GM21786 (cell line): ENCODE measurements at regions not wholly inside any gene's neighbourhood (a gene's known extent, or its start where the extent isn't known, plus 50 kb on each side); places are given as distances from the start of the nearest gene placed in this dataset.
"Not testable (repeated sequence)": the region's sequence is repeated elsewhere in the genome, so short reads cannot be mapped to it uniquely, and the experiment has no call there.

Source experiments
- ATAC-seq: cut with Tn5 transposase; IDR thresholded peaks from one replicate; pipeline ENCODE4 v1.9.1; 2021; ENCODE audit not compliant: unreplicated experiment

DNA sequence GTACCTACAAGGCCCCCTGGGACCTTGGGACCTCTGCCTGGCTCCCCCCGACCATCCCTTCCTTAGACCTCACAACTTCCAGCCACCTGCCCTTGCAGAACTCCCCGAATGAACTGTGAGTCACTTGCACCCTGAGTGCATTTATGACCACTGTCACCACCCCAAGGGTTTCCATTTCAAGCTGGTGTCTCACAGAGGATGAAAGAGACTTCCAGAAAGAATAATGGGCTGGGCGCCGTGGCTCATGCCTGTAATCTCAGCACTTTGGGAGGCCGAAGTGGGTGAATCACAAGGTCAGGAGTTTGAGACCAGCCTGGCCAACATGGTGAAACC, 124.5 kb upstream of the CIBAR2 start:
- ATAC-seq: no peak

DNA sequence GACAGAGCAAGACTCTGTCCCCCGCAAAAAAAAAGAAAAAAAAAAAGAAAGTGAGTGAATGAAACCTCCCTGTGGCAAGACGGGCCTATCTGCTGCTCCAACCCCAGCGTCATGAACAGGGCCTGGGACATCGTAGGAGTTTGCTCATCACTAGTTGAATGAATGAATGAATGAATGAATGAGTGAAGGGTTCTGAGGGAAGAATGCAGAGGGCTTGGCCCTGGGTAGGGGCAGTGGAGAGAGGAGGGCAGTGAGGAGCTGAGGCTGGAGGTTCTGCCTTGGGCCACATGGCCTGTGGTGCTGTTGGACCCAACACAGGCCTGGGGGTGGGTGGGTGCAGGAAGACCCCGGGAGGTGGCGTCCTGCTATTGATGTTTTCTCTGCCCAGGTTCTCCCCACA, 125.5 kb upstream of the CIBAR2 start:
- no peak for ATAC-seq

DNA sequence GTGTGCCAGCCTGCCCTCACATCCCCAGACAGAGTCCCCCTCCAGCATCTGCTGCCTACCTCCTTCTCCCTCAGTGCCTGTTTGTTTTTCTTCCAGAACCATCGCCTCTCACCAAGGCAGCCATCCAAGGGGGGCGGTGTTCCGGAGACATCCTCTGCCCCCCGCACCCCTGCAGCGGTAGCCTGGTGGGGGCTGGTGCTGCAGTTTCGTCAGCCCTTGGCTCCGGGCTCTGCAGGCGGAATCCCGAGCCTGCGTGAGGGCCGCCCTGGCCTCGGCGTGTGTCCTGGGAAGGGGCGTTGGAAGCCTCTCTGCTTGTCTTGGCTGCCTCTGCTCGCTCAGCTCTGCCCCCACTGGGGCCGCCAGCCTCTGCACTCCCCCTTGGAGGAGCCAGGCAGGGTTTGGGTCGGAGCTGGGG, 126.0 kb upstream of the CIBAR2 start:
- no peak for ATAC-seq

DNA sequence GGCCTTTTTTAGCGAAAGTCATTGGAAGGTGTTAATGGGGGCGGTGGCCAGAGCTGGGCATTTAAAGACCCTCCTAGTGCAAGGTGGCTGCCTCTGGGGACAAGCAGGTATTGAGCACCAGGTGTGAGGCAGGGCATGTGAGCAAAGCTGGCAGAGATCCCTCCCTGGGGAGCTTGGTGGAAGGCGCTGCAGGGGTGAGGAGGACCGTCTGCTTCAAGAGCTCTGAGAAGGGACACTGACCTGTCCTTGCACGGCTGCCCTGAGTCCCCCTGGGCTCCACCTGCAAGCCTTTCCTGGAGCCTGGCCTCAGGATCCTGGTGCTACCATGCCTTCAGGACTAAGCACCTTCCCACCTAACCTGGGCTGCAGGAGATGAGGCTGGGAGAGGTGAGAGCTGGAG, 127.0 kb upstream of the CIBAR2 start:
- ATAC-seq: no peak

DNA sequence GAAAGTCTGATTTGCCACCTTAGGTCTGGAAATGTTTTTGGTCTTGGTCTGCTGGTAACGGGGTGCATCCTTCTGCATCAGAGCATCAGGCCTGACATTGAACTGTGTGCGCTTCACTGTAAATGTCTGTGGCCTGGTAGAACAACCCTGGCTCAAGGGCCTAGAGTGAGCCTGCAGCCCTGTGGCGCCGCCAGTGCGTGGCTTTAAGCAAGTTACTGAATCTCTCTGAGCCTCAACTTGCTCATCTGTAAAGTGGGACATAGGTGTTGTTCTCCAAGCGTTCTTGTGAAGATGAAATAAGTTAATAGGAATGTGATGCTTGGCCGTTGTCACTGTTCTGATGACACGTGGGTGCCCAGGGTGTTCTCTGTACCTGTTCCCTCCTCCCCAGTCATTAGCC, 127.6 kb upstream of the CIBAR2 start:
- no peak for ATAC-seq

DNA sequence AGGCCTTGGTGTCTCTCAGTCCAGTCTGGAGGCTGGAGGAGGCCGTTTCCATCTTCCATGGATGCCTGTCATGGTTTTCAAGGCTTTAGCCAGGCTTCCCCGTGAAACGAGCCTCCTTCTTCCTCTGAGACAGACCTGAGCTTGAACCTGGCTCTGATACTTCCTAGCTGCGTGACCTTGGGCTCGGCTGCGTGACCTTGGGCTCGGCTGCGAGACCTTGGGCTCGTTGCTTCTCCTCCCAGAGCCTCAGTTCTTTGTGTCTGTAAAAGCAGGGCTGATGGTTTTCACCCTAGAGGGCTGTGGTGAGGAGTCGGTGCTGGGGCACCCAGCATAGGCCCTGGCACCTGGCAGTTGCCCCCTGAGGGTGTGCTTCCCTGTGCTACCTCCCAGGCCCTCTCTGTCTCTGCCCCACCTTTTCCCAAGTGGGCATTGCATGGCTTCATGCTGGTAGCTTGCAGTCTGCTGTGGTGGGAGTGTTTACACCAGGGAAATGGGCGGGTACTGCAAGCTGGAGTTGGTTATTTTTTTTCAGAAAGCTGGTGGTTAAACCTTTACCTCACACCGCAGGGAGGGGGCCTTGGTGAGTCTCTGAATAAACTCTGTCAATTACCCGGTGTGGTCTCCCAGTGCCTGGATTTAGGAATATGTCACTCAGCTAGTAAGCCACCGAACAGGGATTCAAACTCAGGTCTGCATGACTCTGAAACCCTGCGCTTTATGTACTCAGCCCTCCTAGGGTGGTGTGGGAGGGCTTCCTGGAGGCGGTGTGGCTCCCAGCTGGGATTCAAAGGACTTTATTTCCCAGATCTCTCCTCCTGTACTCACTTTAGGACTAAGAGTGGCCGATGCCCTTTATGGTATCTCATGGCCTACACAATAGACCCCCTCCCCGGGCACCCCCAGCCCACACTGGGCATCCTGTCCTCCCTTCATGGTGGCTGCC, 129.0 kb upstream of the CIBAR2 start:
- no peak for ATAC-seq

DNA sequence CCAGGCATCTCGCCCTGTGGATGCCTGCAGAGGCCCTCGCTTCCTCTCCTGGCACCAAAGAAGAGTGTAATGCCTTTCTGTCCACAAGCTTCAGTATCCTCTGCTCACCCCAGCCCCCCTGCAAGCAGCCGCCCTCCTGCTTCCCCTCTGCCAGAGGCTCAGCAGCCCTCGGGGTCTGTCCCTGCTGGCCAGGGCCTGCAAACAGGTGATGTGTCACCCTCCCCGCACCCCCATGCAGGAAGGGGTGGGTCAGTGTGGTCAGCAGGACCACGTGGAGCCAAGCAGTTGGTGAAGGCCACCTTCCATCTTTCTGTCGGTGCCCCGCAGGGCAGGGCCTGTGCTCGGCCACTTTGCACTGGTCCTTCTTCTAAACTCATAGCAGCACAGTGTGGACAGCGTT, 129.9 kb upstream of the CIBAR2 start:
- ATAC-seq: no peak

DNA sequence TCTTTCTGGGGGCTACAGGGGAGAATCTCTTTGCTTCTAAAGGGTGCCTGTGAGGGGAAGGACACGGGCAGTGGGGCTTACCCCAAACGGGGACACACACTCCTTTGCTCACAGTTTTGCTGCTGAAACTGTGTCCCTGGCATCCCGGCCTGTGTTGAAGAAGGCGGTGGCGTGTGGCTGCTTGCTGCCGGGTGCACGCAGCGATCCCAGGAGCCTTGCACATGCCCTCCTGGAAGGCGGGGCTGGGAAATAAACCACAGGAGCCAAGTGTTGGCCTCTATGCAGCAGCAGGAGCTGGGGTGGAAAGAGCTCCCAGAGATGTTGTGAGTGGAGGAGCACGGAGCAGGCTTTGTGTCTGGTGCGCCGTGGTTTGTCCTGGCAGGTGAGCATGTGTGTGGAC, 131.0 kb upstream of the CIBAR2 start:
- no peak for ATAC-seq

DNA sequence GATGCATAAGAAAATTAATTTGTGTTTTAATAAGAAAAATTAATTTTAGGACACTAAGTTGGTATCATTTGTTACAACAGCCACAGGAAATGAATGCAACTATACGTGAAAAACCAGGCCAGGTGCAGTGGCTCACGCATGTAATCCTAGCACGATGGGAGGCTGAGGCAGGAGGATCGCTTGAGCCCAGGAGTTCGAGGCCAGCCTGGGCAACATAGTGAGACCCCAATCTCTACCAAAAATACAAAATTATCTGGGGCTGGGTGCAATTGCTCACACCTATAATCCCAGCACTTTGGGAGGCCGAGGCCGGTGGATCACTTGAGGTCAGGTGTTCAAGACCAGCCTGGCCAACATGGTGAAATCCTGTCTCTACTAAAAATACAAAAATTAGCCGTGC, 132.2 kb upstream of the CIBAR2 start:
- ATAC-seq: not testable (repeated sequence)

DNA sequence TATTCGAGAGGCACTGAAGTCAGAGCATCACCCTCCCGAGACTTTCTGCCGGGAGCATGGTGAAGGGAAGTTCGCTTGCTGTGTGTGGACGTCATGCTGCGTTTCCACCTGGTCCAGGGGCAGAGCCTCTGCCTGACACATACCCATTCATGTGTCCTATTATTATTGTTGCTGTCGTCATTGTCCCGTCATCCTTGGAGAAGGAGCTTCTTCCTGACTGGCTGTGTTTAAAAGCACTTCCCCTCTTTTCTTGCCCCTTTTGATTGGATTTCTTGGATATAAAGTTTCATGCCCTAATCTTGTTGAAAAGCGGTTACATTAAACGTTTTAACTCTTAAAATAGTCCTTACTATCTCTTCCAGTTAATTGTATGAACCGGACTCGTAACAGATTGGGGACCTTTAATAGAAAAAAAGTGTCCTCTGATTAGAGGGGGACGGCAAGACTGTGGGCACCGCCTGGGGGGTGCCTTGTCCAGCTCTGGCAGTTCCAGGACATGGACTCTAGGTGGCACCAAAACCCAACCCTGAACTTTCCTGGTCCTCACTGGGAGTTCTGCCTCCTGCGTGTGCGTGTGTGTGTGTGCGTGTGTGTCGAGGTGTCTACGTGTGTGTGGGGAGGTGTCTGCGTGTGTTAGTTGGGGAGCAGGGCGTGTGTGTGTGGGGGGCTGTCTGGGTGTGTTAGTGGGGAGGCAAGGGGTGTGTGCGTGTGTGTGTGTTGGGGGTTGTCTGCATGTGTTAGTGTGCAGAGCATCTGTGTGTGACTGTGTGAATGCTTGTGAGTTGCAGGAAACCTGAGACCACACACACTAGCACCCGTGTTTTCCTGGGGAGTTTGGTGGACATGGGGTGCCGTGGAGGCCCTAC, 133.3 kb upstream of the CIBAR2 start:
- no peak for ATAC-seq

DNA sequence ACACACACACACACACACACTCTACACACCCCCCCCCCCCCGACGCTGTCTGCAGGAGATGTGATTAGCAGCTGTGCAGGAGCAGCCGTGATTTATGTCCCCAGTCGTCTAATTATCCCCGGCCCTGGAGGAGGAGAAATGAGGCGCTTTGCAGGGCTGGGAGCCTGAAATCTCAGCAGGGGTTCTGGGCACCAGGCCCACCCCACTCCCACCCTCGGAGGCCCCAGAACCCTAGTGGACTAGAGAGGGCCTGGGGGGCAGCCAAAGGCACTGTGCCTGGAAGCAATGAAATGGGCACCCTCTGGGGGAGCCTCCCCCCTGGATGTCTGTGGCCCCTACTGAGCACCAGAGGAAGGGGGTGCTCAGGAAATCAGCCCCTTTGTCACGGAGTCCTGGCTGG, 134.2 kb upstream of the CIBAR2 start:
- no peak for ATAC-seq

DNA sequence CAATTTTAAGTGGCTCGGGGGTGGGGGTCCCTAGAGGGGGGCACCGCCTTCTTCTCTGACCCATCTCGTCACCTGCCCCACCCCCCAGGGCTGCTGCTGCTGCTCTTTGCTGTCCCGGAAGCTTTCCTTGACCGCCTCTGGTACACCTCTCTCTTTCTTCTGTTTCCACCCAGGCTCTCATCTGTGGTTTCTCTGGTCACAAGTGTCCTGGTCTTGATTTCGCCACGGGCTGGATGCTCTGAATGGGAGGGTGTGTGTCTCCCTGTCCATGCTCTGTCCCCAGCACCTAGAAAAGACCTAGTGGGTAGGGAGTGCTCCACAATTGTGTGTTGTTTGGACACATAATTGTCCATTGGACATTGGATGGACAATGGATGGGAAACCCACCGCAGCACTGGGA, 134.7 kb upstream of the CIBAR2 start:
- no peak for ATAC-seq

DNA sequence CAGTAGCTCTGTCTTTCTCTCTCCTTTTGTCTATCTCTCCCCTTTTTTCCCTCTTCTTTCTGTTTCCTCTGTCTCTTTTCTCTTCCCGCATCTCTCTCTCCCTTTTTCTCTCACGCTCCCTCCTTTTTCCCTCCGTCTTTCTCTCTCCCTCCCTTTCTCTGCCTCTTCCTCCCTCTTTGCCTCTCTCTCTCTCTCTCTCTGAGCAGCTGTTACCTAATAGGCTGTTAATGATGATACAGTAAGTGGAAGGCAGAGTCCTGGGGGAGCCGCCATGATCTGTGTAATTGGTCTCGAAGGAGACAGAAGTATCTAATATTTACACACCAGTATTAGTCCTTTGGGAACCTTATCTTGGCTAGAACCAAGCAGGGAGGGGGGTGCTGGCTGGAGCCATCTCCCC, 136.1 kb upstream of the CIBAR2 start:
- ATAC-seq: no peak

DNA sequence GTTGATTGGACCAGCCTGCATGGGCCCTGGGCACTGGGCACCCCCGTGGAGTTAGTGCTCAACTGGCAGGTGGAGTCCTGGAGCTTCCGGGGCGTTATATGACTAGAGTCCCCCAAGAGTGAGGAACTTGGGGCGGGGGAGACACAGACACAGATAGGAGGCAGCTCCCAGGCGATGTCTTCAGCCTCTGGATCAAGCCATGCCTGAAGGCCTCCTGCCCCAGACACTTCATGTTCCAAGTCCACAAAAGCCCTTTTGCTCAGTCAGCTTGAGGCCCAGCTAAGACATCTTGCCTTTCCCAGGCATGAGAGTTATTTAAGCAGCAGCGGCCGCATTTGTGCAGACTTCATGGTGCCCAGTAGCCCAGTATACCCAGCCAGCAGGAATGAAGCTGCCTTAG, 136.6 kb upstream of the CIBAR2 start:
- ATAC-seq: no peak

DNA sequence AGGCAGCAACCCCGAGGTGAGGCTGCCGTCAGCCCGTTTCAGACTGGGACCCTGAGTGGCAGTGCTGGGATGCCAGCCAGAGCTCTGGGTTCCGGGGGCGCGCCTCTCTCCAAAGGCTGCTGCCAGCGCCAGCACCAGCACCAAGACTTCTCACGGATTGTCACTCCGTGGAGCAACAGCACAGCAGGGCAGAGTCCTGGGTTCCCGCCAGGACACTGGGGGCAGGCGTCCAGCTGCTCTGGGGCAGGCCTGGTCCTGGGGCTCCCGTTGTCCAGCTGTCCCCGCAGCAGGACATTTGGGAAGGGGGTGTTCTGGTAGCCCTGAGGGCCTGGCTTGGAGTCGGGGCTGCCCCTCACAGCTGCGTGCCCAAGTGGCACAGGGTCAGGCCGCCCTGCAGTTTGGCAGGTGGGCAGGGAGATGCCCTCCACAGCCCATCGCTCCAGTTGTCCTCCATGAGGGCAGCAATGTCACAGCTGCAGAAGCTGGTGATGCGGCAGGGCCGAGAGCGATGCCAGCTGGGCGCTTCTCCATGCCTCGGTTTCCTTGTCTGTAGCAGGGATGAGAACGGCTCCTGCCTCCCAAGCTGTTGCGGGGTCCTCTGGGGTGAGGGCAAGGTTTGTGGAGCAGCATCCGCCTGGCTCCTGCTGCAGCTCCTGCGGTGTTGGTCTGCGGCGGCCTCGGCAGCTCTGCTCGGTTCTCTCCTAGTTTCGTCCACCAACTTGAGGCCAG, 137.3 kb upstream of the CIBAR2 start:
- ATAC-seq: no peak

DNA sequence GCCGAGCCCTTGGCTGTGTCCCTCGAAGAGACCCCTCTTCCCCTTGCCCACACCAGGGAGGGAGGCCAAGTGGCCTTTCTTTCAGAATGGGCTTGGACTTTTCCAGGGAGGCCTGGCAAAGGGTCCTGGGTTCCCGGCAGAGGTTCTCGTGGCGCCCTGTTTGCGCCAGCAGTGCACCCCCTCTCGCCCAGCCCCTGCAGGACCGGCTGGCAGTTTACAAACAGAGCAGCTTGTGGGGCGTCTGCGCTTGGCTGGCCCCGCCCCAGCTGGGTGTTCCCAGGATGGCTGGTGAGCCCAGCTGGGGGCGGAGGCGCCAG, 137.8 kb upstream of the CIBAR2 start:
- ATAC-seq: no peak

DNA sequence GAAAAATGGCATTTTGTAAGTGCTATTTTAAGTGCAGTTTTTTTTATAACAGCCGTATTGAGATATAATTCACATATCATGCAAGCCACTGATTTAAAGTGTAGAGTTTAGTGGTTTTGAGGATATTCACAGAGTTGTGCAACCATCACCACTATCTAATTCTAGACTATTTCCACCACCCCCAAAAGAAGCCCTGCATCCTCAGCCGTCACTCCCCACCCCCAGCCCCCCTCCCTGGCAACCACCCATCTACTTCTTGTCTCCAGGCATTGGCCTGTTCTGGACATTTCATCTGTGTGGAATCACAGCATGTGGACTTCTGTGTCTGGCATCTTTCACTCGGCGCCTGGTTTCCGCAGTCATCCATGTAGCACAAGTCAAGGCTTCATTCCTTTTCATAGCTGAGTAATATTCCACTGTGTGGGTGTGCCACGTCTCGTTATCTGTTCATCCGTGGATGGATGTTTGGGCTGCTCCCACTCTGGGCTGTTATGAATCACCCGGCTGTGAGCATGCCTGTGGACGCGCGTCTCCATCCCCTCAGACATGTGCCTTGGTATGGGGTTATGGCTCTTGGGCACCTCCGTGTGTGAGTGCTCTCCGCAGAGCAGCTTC, 138.4 kb upstream of the CIBAR2 start:
- no peak for ATAC-seq

DNA sequence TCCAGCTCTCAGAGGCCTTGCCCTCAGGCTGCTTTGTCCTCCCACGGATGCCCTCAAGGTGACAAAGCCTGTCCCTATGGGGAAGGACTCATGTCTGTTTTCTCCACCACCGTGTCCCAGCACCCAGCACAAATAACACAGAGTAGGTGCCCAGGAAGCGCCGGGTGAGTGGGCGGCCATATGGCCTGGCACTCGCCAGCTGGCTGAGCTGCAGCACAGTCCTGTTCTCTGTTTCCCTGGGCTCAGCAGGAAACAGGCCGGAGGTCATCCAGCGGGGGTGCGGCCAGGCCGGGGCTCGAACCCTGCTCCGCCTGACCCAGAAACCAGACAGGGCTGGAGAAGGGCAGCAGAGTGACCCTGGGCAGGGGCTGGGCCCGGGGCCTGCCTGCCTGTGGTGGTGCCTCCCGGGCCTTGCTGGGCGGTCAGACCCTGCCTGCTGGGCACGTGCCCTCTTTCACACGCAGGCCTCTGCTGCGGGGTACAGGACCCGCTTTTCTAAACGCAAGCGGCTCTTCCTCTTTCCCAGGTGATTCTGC, 139.0 kb upstream of the CIBAR2 start:
- no peak for ATAC-seq

DNA sequence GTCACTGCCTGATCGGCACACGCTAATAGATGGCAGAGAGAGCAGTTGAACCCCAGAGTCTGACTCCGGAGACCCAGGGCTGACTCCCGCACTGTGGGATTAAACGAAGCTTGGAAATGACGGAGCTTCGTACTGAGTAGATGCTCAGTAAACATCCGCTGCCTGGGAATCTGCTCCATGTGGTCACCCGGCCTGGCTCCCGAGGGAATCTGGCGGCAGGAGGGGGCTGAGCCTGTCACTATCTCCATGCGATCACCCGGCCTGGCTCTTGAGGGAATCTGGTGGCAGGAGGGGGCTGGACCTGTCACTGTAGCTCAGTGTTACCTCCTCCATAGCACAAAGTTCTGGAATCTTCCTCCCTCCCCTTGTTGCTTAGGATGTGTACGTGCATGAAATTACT, 139.7 kb upstream of the CIBAR2 start:
- no peak for ATAC-seq

DNA sequence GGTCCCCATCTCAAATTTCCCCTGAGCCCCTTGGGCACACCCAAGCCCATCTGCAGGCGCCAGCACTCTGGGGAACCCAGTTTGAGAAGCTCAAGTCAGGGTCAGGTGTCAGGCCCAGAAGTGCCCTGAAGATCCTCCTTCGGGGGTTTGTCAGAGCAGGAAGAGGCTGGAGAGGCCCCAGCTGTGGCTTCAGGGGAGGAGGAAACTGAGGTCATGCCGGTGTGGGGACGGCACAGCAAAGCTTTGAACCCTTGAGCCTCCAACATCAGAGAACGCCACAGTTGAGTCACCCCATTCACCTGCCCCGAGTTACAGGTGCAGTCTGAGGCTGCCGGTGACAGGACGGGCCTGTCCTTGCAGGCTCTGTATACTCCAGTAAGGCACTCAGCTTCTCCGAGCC, 140.2 kb upstream of the CIBAR2 start:
- ATAC-seq: no peak
